ENCODE measurements at regions not wholly inside any gene's neighbourhood (a gene's known extent, or its start where the extent isn't known, plus 50 kb on each side); places are given as distances from the start of the nearest gene placed in this dataset.

DNA sequence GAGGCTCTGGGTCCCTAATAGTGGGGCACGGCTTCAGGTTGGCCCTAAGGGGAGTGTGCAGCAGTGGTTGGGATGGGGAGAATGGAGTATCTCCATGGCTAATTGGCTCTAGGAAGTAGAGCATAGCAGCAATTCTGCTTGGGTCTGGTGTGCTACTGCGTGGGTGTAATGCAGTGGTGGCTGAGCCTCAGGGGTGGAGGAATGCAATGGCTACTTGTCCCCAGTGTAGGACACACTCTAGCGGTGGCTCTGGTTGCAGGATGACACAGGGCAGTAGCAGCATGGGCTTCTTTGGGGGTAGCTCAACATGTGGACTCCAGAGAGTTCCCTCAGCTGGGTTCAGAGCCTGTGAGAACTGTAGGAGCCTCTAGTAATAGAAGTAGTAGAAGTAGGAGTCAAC, 91.2 kb upstream of the FAM78B start:
- Histone ChIP-seq H3K27me3 (ENCODE audit: control insufficient read depth, insufficient read depth, low read length) (no peaks in the 10 kb centered on the region), H3K36me3 (ENCODE audit: control insufficient read depth, insufficient read depth, low read length) (no peaks in the 10 kb centered on the region), H3K4me3 (ENCODE audit: low read depth, low read length) (no peak overlapping the region)
- TF ChIP-seq, protein P1, sequence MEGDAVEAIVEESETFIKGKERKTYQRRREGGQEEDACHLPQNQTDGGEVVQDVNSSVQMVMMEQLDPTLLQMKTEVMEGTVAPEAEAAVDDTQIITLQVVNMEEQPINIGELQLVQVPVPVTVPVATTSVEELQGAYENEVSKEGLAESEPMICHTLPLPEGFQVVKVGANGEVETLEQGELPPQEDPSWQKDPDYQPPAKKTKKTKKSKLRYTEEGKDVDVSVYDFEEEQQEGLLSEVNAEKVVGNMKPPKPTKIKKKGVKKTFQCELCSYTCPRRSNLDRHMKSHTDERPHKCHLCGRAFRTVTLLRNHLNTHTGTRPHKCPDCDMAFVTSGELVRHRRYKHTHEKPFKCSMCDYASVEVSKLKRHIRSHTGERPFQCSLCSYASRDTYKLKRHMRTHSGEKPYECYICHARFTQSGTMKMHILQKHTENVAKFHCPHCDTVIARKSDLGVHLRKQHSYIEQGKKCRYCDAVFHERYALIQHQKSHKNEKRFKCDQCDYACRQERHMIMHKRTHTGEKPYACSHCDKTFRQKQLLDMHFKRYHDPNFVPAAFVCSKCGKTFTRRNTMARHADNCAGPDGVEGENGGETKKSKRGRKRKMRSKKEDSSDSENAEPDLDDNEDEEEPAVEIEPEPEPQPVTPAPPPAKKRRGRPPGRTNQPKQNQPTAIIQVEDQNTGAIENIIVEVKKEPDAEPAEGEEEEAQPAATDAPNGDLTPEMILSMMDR (IDR thresholded peaks at IDR 0.05; ENCODE audit: insufficient read depth, low read depth, low read length), result no peak
- no peak for DNase-seq (ENCODE audit: low read depth)
- ChIA-PET CTCF (no interaction called here), POLR2A (no interaction called here)

DNA sequence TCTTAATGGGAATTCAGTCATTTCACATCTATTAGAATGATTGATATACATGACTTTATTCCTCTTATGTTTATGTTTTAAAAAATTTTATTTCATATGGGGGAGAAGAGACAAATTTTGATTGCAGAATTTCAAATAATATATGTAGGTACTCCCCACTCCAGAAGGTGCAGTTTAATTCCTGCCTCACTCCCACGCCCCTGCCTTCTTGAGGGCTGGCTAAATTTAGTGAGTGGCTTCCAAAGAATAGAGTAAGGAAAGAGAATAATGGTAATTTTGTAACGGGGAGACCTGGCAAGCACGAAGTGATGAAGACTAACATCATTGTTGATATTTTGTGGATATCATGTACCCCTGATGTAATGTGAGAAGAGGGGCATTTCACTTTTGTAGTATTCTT, 94.7 kb upstream of the FAM78B start:
- POLR2A ChIA-PET, result no interaction called here

DNA sequence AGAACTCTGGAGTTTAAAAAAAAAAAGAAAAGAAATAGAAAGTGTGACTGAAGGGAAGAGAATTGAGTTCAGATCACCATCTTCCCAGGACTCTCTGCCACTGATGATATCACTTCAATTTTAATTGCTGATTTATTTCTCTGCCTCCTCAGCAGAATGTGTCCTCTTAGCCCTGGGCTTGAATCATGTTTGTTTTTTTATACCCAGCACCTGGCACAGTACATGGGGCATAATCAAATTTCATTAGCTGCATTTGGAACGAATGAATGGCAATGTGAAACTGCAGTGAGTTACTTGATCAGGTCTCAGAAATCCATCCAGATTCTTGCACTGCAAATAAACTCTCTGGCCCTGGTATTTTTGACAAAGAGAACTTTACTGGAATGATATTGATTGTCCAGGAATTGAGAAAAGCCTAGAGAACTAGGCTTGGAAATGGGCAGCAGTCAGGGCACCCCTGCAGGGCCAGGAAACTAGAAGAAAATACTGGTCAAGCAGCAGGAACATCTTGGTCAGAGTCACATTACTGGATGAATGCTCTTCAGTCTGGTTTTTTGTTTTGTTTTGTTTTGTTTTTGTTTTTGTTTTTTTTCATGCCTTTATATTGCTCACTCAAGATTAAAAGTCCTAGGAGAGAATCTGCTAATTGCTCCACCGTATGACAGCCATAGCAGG, 103.8 kb upstream of the FAM78B start:
- POLR2A ChIA-PET, result no interaction called here
- no peaks in the 10 kb centered on the region for H3K27me3 ChIP-seq (ENCODE audit: control insufficient read depth, insufficient read depth, low read length)
- no peak overlapping the region for H3K4me3 ChIP-seq (ENCODE audit: low read depth, low read length)
- TF ChIP-seq, protein P1 (IDR thresholded peaks at IDR 0.05; ENCODE audit: insufficient read depth, low read depth, low read length), result no peak
- CTCF ChIA-PET, result no interaction called here
- DNase-seq (ENCODE audit: low read depth), result no peak
- no peaks in the 10 kb centered on the region for H3K36me3 ChIP-seq (ENCODE audit: control insufficient read depth, insufficient read depth, low read length)

More for the DNA sequence above, 94.7 kb upstream of the FAM78B start:
- no peak for DNase-seq (ENCODE audit: low read depth)
- Histone ChIP-seq H3K36me3 (ENCODE audit: control insufficient read depth, insufficient read depth, low read length) (no peaks in the 10 kb centered on the region), H3K4me3 (ENCODE audit: low read depth, low read length) (no peak overlapping the region), H3K27me3 (ENCODE audit: control insufficient read depth, insufficient read depth, low read length) (no peaks in the 10 kb centered on the region)
- TF ChIP-seq, protein P1 (IDR thresholded peaks at IDR 0.05; ENCODE audit: insufficient read depth, low read depth, low read length), result no peak
- CTCF ChIA-PET, result no interaction called here

DNA sequence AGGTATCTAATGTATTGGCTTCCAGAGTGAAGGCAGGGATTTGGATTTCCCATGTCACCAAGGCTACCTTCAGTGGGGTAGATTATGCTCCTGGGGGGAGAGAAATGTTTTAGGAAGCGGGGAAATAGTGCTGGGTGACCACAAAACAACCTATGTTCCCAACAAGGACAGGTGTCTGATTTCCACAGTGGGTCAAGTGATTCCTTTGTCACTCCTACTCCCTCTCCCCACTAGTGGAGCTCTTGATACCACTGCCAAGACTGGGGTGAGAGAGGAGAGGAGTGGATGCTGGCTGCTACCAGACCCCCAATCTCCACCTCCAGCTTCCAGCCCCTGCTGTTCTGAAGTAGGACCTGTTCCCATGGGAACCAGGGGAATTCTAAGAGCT, 104.3 kb upstream of the FAM78B start:
- TF ChIP-seq, protein P1 (IDR thresholded peaks at IDR 0.05; ENCODE audit: insufficient read depth, low read depth, low read length), result no peak
- no peak for DNase-seq (ENCODE audit: low read depth)
- Histone ChIP-seq H3K4me3 (ENCODE audit: low read depth, low read length) (no peak overlapping the region), H3K27me3 (ENCODE audit: control insufficient read depth, insufficient read depth, low read length) (no peaks in the 10 kb centered on the region), H3K36me3 (ENCODE audit: control insufficient read depth, insufficient read depth, low read length) (no peaks in the 10 kb centered on the region)
- ChIA-PET POLR2A (no interaction called here), CTCF (no interaction called here)

DNA sequence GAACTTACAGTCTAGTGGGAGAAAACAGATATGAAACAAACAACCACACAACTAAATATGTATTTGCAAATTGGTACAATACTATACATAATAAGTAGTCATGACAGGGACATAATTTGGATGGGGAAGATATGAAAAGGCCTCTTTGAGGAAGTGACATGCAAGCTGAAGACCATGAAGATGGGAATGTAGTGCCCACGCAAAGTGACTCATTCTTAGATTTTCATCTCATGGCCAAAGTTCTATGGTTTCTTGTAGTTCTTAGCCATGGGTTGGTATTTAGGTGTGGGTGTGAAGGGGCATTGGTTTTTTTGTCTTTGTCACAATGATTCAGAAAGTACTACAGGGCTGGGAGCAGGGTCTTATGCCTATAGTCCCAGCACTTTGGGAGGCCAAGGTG, 105.4 kb upstream of the FAM78B start:
- no peak overlapping the region for H3K4me3 ChIP-seq (ENCODE audit: low read depth, low read length)
- no peaks in the 10 kb centered on the region for H3K27me3 ChIP-seq (ENCODE audit: control insufficient read depth, insufficient read depth, low read length)
- no peak for DNase-seq (ENCODE audit: low read depth)
- POLR2A ChIA-PET, result no interaction called here
- CTCF ChIA-PET, result no interaction called here
- TF ChIP-seq, protein P1 (IDR thresholded peaks at IDR 0.05; ENCODE audit: insufficient read depth, low read depth, low read length), result no peak
- H3K36me3 ChIP-seq (ENCODE audit: control insufficient read depth, insufficient read depth, low read length), result no peaks in the 10 kb centered on the region
